Activated CD4-positive, alpha-beta T cell treated with anti-CD3 and anti-CD28 coated beads, Interleukin-2, amount 10 ng/mL, durations not matched to agents 7 days and 5 days (primary cell): ENCODE measurements at regions not wholly inside any gene's neighbourhood (a gene's known extent, or its start where the extent isn't known, plus 50 kb on each side); places are given as distances from the start of the nearest gene placed in this dataset.

Source experiments
- CTCF ChIA-PET: fragments of 350-600 bp; sonication (Branson Sonifier 250); formaldehyde crosslinking; loops from one replicate; lab custom pipeline; 2021; ENCODE audit warnings: antibody characterized with exemption; lab: Charles Lee
- POLR2A ChIA-PET: fragments of 350-600 bp; sonication (Branson Sonifier 250); formaldehyde crosslinking; loops from one replicate; lab custom pipeline; 2021; ENCODE audit warnings: antibody characterized with exemption; lab: Charles Lee
- DNase-seq: peaks from one replicate; pipeline ENCODE4 v3.0.0-alpha.2; 2020
- H3K27ac Mint-ChIP-seq: one replicate; pipeline ENCODE4 v1.8.0; 2021; ENCODE audit warnings: mild to moderate bottlenecking, moderate library complexity, mixed read lengths
- H3K27me3 Mint-ChIP-seq: one replicate; pipeline ENCODE4 v1.8.0; 2021; ENCODE audit warnings: mixed read lengths
- H3K36me3 Mint-ChIP-seq: one replicate; pipeline ENCODE4 v1.8.0; 2021; ENCODE audit warnings: low read depth, mixed read lengths
- H3K4me1 Mint-ChIP-seq: one replicate; pipeline ENCODE4 v1.8.0; 2021; ENCODE audit warnings: mixed read lengths
- H3K4me3 Mint-ChIP-seq: one replicate; pipeline ENCODE4 v1.8.0; 2021; ENCODE audit warnings: mild to moderate bottlenecking, moderate library complexity, mixed read lengths
- H3K9me3 Mint-ChIP-seq: one replicate; pipeline ENCODE4 v1.8.0; 2021; ENCODE audit warnings: mixed read lengths

GRCh38 chr4:43332052-43332425 is 439.5 kb downstream of the GRXCR1 start:
- no peak for DNase-seq
- ChIA-PET CTCF (no interaction called here), POLR2A (no interaction called here)
- H3K27ac Mint-ChIP-seq, result no peak overlapping the region
- H3K4me1 Mint-ChIP-seq, result no peaks in the 10 kb centered on the region
- no peaks in the 10 kb centered on the region for H3K27me3 Mint-ChIP-seq
- H3K9me3 Mint-ChIP-seq, result peaks cover 7% of the 10 kb centered on the region
- no peak overlapping the region for H3K4me3 Mint-ChIP-seq
- no peaks in the 10 kb centered on the region for H3K36me3 Mint-ChIP-seq

GRCh38 chr4:43337707-43338106 is 445.2 kb downstream of the GRXCR1 start:
- no peak for DNase-seq

GRCh38 chr4:43339435-43339834 is 446.9 kb downstream of the GRXCR1 start:
- DNase-seq, result no peak
- no peak overlapping the region for H3K27ac Mint-ChIP-seq
- H3K4me3 Mint-ChIP-seq, result no peak overlapping the region
- H3K4me1 Mint-ChIP-seq, result no peaks in the 10 kb centered on the region
- ChIA-PET CTCF (no interaction called here), POLR2A (no interaction called here)
- no peaks in the 10 kb centered on the region for H3K36me3 Mint-ChIP-seq
- H3K27me3 Mint-ChIP-seq, result no peaks in the 10 kb centered on the region
- H3K9me3 Mint-ChIP-seq, result peaks cover 6% of the 10 kb centered on the region

More at GRCh38 chr4:43337707-43338106, 445.2 kb downstream of the GRXCR1 start:
- no peaks in the 10 kb centered on the region for H3K36me3 Mint-ChIP-seq
- H3K4me3 Mint-ChIP-seq, result no peak overlapping the region
- CTCF ChIA-PET, result interaction anchor here (0.6 kb wide), 1 partner anchor 17 kb away, joined by 4 read pairs; no protein-coding TSS in a partner anchor
- no peaks in the 10 kb centered on the region for H3K27me3 Mint-ChIP-seq
- POLR2A ChIA-PET, result no interaction called here
- no peak overlapping the region for H3K27ac Mint-ChIP-seq
- no peaks in the 10 kb centered on the region for H3K4me1 Mint-ChIP-seq
- H3K9me3 Mint-ChIP-seq, result peaks cover 5% of the 10 kb centered on the region

GRCh38 chr4:43341741-43342140 is 449.2 kb downstream of the GRXCR1 start:
- no peak for DNase-seq
- no peak overlapping the region for H3K27ac Mint-ChIP-seq
- H3K9me3 Mint-ChIP-seq, result peaks cover 9% of the 10 kb centered on the region
- POLR2A ChIA-PET, result no interaction called here
- no peak overlapping the region for H3K4me3 Mint-ChIP-seq
- H3K36me3 Mint-ChIP-seq, result no peaks in the 10 kb centered on the region
- CTCF ChIA-PET, result no interaction called here
- no peaks in the 10 kb centered on the region for H3K4me1 Mint-ChIP-seq
- no peaks in the 10 kb centered on the region for H3K27me3 Mint-ChIP-seq

GRCh38 chr4:43343298-43343697 is 450.8 kb downstream of the GRXCR1 start:
- Mint-ChIP-seq H3K36me3 (no peaks in the 10 kb centered on the region), H3K4me1 (no peaks in the 10 kb centered on the region), H3K4me3 (no peak overlapping the region), H3K9me3 (peaks cover 9% of the 10 kb centered on the region), H3K27me3 (no peaks in the 10 kb centered on the region), H3K27ac (no peak overlapping the region)
- ChIA-PET POLR2A (no interaction called here), CTCF (interaction anchor here (0.6 to 1.2 kb wide), 2 partner anchors 22 to 383 kb away, joined by 4 to 6 read pairs; no protein-coding TSS in a partner anchor)
- DNase-seq, result no peak

GRCh38 chr4:43345323-43345925 is 452.9 kb downstream of the GRXCR1 start:
- no peak overlapping the region for H3K4me3 Mint-ChIP-seq
- CTCF ChIA-PET, result no interaction called here

GRCh38 chr4:43348591-43348990 is 456.1 kb downstream of the GRXCR1 start:
- ChIA-PET POLR2A (no interaction called here), CTCF (no interaction called here)
- no peaks in the 10 kb centered on the region for H3K4me1 Mint-ChIP-seq
- DNase-seq, result no peak
- no peaks in the 10 kb centered on the region for H3K36me3 Mint-ChIP-seq
- H3K4me3 Mint-ChIP-seq, result no peak overlapping the region
- H3K27ac Mint-ChIP-seq, result no peak overlapping the region
- no peaks in the 10 kb centered on the region for H3K27me3 Mint-ChIP-seq
- H3K9me3 Mint-ChIP-seq, result peaks cover 4% of the 10 kb centered on the region

More at GRCh38 chr4:43345323-43345925, 452.9 kb downstream of the GRXCR1 start:
- Mint-ChIP-seq H3K4me1 (no peaks in the 10 kb centered on the region), H3K27me3 (no peaks in the 10 kb centered on the region), H3K27ac (no peak overlapping the region), H3K9me3 (peaks cover 4% of the 10 kb centered on the region), H3K36me3 (no peaks in the 10 kb centered on the region)
- no peak for DNase-seq
- POLR2A ChIA-PET, result no interaction called here

GRCh38 chr4:43351970-43352806 is 459.7 kb downstream of the GRXCR1 start:
- POLR2A ChIA-PET, result no interaction called here
- CTCF ChIA-PET, result no interaction called here
- Mint-ChIP-seq H3K4me1 (no peaks in the 10 kb centered on the region), H3K27ac (no peak overlapping the region), H3K36me3 (no peaks in the 10 kb centered on the region), H3K27me3 (no peaks in the 10 kb centered on the region), H3K4me3 (no peak overlapping the region), H3K9me3 (no peaks in the 10 kb centered on the region)
- DNase-seq, result no peak

- no peaks in the 10 kb centered on the region for H3K36me3 Mint-ChIP-seq
- H3K4me3 Mint-ChIP-seq, result no peak overlapping the region
- ChIA-PET CTCF (no interaction called here), POLR2A (no interaction called here)
- no peak for DNase-seq
- H3K4me1 Mint-ChIP-seq, result no peaks in the 10 kb centered on the region
- H3K27ac Mint-ChIP-seq, result no peak overlapping the region
- H3K27me3 Mint-ChIP-seq, result no peaks in the 10 kb centered on the region
- H3K9me3 Mint-ChIP-seq, result no peaks in the 10 kb centered on the region
These were observed 460.3 kb downstream of the GRXCR1 start for GRCh38 chr4:43352859-43353258.

- ChIA-PET POLR2A (no interaction called here), CTCF (no interaction called here)
- H3K27ac Mint-ChIP-seq, result no peak overlapping the region
- no peaks in the 10 kb centered on the region for H3K9me3 Mint-ChIP-seq
- no peaks in the 10 kb centered on the region for H3K27me3 Mint-ChIP-seq
- no peaks in the 10 kb centered on the region for H3K36me3 Mint-ChIP-seq
- DNase-seq, result no peak
- H3K4me1 Mint-ChIP-seq, result no peaks in the 10 kb centered on the region
- no peak overlapping the region for H3K4me3 Mint-ChIP-seq
These were observed 461.0 kb downstream of the GRXCR1 start for GRCh38 chr4:43353552-43353951.

- no peaks in the 10 kb centered on the region for H3K27me3 Mint-ChIP-seq
- no peaks in the 10 kb centered on the region for H3K36me3 Mint-ChIP-seq
- CTCF ChIA-PET, result no interaction called here
- H3K4me1 Mint-ChIP-seq, result no peaks in the 10 kb centered on the region
- H3K9me3 Mint-ChIP-seq, result no peaks in the 10 kb centered on the region
- H3K4me3 Mint-ChIP-seq, result no peak overlapping the region
- POLR2A ChIA-PET, result no interaction called here
- no peak overlapping the region for H3K27ac Mint-ChIP-seq
- DNase-seq, result no peak
These were observed 464.3 kb downstream of the GRXCR1 start for GRCh38 chr4:43356786-43357185.

- Mint-ChIP-seq H3K9me3 (no peaks in the 10 kb centered on the region), H3K27ac (no peak overlapping the region), H3K4me1 (no peaks in the 10 kb centered on the region), H3K4me3 (no peak overlapping the region), H3K27me3 (no peaks in the 10 kb centered on the region), H3K36me3 (no peaks in the 10 kb centered on the region)
- no peak for DNase-seq
- CTCF ChIA-PET, result no interaction called here
- POLR2A ChIA-PET, result no interaction called here
These were observed 464.9 kb downstream of the GRXCR1 start for GRCh38 chr4:43357252-43357974.

GRCh38 chr4:43360296-43360695 is 467.8 kb downstream of the GRXCR1 start:
- no peak overlapping the region for H3K27ac Mint-ChIP-seq
- ChIA-PET POLR2A (no interaction called here), CTCF (no interaction called here)
- no peak overlapping the region for H3K4me3 Mint-ChIP-seq
- H3K36me3 Mint-ChIP-seq, result no peaks in the 10 kb centered on the region
- H3K9me3 Mint-ChIP-seq, result no peaks in the 10 kb centered on the region
- no peaks in the 10 kb centered on the region for H3K27me3 Mint-ChIP-seq
- DNase-seq, result no peak
- H3K4me1 Mint-ChIP-seq, result no peaks in the 10 kb centered on the region
